H1 (cell line): ENCODE measurements at regions not wholly inside any gene's neighbourhood (a gene's known extent, or its start where the extent isn't known, plus 50 kb on each side); places are given as distances from the start of the nearest gene placed in this dataset.

Experiments used
- CTCF ChIA-PET: fragments of 300-600 bp; sonication (Branson Sonifier 250); formaldehyde crosslinking; loops from one replicate; lab custom pipeline; 2021; ENCODE audit not compliant: partially characterized antibody; lab: Charles Lee
- POLR2A ChIA-PET: fragments of 300-600 bp; sonication (Branson Sonifier 250); formaldehyde crosslinking; loops from one replicate; lab custom pipeline; 2021; ENCODE audit warnings: inconsistent platforms; ENCODE audit not compliant: partially characterized antibody; lab: Charles Lee
- DNase-seq, 2 experiments: peaks; one replicate each; pipeline versions ENCODE4 v3.0.0 to v3.0.0-alpha.2; 2010 to 2022; ENCODE audit warnings: low spot score in 2 of 2, low read depth in 1 of 2, mixed read lengths in 1 of 2
- FAIRE-seq: peaks from 2 replicates; lab custom pipeline; 2011; peaks lifted over from hg19 to GRCh38; lab: Jason Lieb, UNC
- H2AFZ ChIP-seq: 2 replicates; pipeline ENCODE4 v1.8.1; 2012; ENCODE audit warnings: low read length, inconsistent platforms
- H2AK5ac ChIP-seq: 2 replicates; pipeline ENCODE4 v1.6.1; 2013; ENCODE audit warnings: low read depth, low read length
- H2BK120ac ChIP-seq: replicated peaks from 2 replicates; pipeline ENCODE3; 2013; ENCODE audit warnings: low read depth, low read length, inconsistent platforms
- H2BK12ac ChIP-seq: 2 replicates; pipeline ENCODE4 v1.6.1; 2013; ENCODE audit warnings: low read depth, low read length
- H2BK15ac ChIP-seq: 2 replicates; pipeline ENCODE4 v1.6.1; 2013; ENCODE audit warnings: low read length
- H2BK20ac ChIP-seq: 2 replicates; pipeline ENCODE4 v1.6.1; 2013; ENCODE audit warnings: low read length
- H2BK5ac ChIP-seq: 2 replicates; pipeline ENCODE4 v1.6.1; 2013; ENCODE audit warnings: low read depth, low read length
- H3K14ac ChIP-seq: 2 replicates; pipeline ENCODE4 v1.6.1; 2013; ENCODE audit warnings: inconsistent platforms; ENCODE audit not compliant: insufficient read length
- H3K18ac ChIP-seq: 2 replicates; pipeline ENCODE4 v1.6.1; 2013; ENCODE audit warnings: low read length; ENCODE audit errors: extremely low read depth
- H3K23ac ChIP-seq: 2 replicates; pipeline ENCODE4 v1.6.1; 2013; ENCODE audit warnings: inconsistent platforms; ENCODE audit not compliant: insufficient read length
- H3K23me2 ChIP-seq: 2 replicates; pipeline ENCODE4 v1.6.1; 2013; ENCODE audit warnings: low read depth, low read length
- H3K27ac ChIP-seq: 2 replicates; pipeline ENCODE4 v1.6.1; 2011; ENCODE audit warnings: low read depth, low read length, inconsistent platforms
- H3K27me3 ChIP-seq, 4 experiments: replicated peaks in 1 of 4; 1 replicate in 1 of 4; 2 replicates in 3 of 4; pipeline versions ENCODE4 v1.6.1 to v1.8.1; 2011 to 2013; ENCODE audit warnings: low read length in 3 of 4, mild to moderate bottlenecking in 3 of 4, inconsistent platforms in 2 of 4, mixed read lengths in 2 of 4, moderate library complexity in 1 of 4; ENCODE audit not compliant: control insufficient read depth in 3 of 4, insufficient read depth in 3 of 4; ENCODE audit errors: extremely low read depth in 1 of 4
- H3K36me3 ChIP-seq, 4 experiments: 2 replicates each; pipeline versions ENCODE4 v1.6.1 to v1.8.1; 2011 to 2013; ENCODE audit warnings: mild to moderate bottlenecking in 4 of 4, low read length in 3 of 4, moderate library complexity in 2 of 4, control low read depth in 1 of 4, inconsistent platforms in 1 of 4; ENCODE audit not compliant: insufficient read depth in 4 of 4, control insufficient read depth in 2 of 4
- H3K4ac ChIP-seq: replicated peaks from 2 replicates; pipeline ENCODE3; 2013; ENCODE audit warnings: low read length, low read depth, mixed read lengths, inconsistent platforms; ENCODE audit not compliant: insufficient read length
- H3K4me1 ChIP-seq, 4 experiments: replicated peaks in 1 of 4; 1 replicate in 1 of 4; 2 replicates in 3 of 4; pipeline versions ENCODE4 v1.6.1 to v1.8.1; 2011 to 2013; ENCODE audit warnings: low read length in 3 of 4, inconsistent platforms in 2 of 4, mixed read lengths in 1 of 4; ENCODE audit not compliant: insufficient read depth in 4 of 4, control insufficient read depth in 3 of 4
- H3K4me2 ChIP-seq, 2 experiments: 2 replicates each; pipeline versions ENCODE4 v1.6.1 to v1.8.1; 2011 to 2013; ENCODE audit warnings: low read depth in 2 of 2, low read length in 2 of 2, control low read depth in 1 of 2, inconsistent platforms in 1 of 2, mild to moderate bottlenecking in 1 of 2; ENCODE audit not compliant: insufficient read depth in 1 of 2
- H3K4me3 ChIP-seq, 4 experiments: fragments of 200-600, 300-600 bp in 1 of 4; sonication (generic), shearing (Covaris generic), sonication (Bioruptor Twin) in 1 of 4; 2 replicates each; pipeline versions ENCODE4 v1.5.1 to v1.8.1; 2011 to 2016; ENCODE audit warnings: low read length in 4 of 4, low read depth in 3 of 4, control low read depth in 2 of 4, inconsistent platforms in 2 of 4, mild to moderate bottlenecking in 2 of 4, mixed read lengths in 1 of 4, moderate library complexity in 1 of 4; ENCODE audit not compliant: insufficient read depth in 2 of 4; ENCODE audit errors: extremely low read depth in 1 of 4
- H3K56ac ChIP-seq: replicated peaks from 2 replicates; pipeline ENCODE3; 2013; ENCODE audit warnings: low read depth, mild to moderate bottlenecking, mixed read lengths, low read length, inconsistent platforms; ENCODE audit not compliant: insufficient read length
- H3K79me1 ChIP-seq: 2 replicates; pipeline ENCODE4 v1.6.1; 2013; ENCODE audit warnings: low read depth, low read length, control low read depth
- H3K79me2 ChIP-seq, 2 experiments: 2 replicates each; pipeline versions ENCODE4 v1.6.1 to v1.8.1; 2012 to 2013; ENCODE audit warnings: low read length in 2 of 2, mild to moderate bottlenecking in 2 of 2, inconsistent platforms in 1 of 2; ENCODE audit not compliant: insufficient read depth in 2 of 2, control insufficient read depth in 1 of 2
- H3K9ac ChIP-seq, 4 experiments: replicated peaks in 1 of 4; 1 replicate in 1 of 4; 2 replicates in 3 of 4; pipeline versions ENCODE4 v1.6.1 to v1.8.1; 2011 to 2013; ENCODE audit warnings: low read depth in 3 of 4, low read length in 3 of 4, control low read depth in 2 of 4, mild to moderate bottlenecking in 2 of 4, moderate library complexity in 2 of 4, inconsistent platforms in 1 of 4; ENCODE audit errors: extremely low read depth in 1 of 4
- H3K9me3 ChIP-seq, 2 experiments: 2 replicates each; pipeline versions ENCODE4 v1.6.1 to v1.8.1; 2012 to 2013; ENCODE audit warnings: mild to moderate bottlenecking in 2 of 2, moderate library complexity in 2 of 2, control low read depth in 1 of 2, inconsistent platforms in 1 of 2, low read depth in 1 of 2, low read length in 1 of 2, mixed read lengths in 1 of 2; ENCODE audit not compliant: insufficient read depth in 2 of 2
- H4K20me1 ChIP-seq, 2 experiments: replicated peaks in 1 of 2; 2 replicates each; pipeline versions ENCODE3 to v1.8.1; 2011 to 2013; ENCODE audit warnings: inconsistent platforms in 2 of 2, low read length in 2 of 2, mild to moderate bottlenecking in 1 of 2; ENCODE audit not compliant: insufficient read depth in 2 of 2, control insufficient read depth in 1 of 2
- H4K5ac ChIP-seq: 2 replicates; pipeline ENCODE4 v1.6.1; 2013; ENCODE audit warnings: low read length, low read depth, mixed read lengths, inconsistent platforms; ENCODE audit not compliant: insufficient read length
- H4K8ac ChIP-seq: 2 replicates; pipeline ENCODE4 v1.8.0; 2013; ENCODE audit warnings: mild to moderate bottlenecking, moderate library complexity, low read length, inconsistent platforms; ENCODE audit not compliant: insufficient read depth; ENCODE audit errors: extremely low read depth
- H4K91ac ChIP-seq: replicated peaks from 2 replicates; pipeline ENCODE3; 2013; ENCODE audit warnings: low read length, mixed read lengths, inconsistent platforms; ENCODE audit not compliant: insufficient read length
- BCL11A ChIP-seq, 2 experiments: IDR thresholded peaks; one replicate each; pipeline ENCODE4 v1.6.1; 2011; ENCODE audit warnings: low read depth in 2 of 2, low read length in 2 of 2, mild to moderate bottlenecking in 2 of 2
- BRCA1 ChIP-seq: IDR thresholded peaks from 2 replicates; pipeline ENCODE4 v1.6.1; 2012; ENCODE audit warnings: low read depth, low read length, improper control_type of control experiment
- CBX5 ChIP-seq: fragments of 300-800, 300-1000 bp; sonication (generic); IDR thresholded peaks from 2 replicates; pipeline ENCODE4 v1.7.1; 2016; ENCODE audit warnings: antibody characterized with exemption, low read length, low read depth
- EZH2 ChIP-seq: fragments of 200-600 bp; sonication (generic); IDR thresholded peaks from 2 replicates; pipeline ENCODE4 v1.7.1; 2012; ENCODE audit warnings: low read depth, mild to moderate bottlenecking, moderate library complexity, low read length, inconsistent platforms; ENCODE audit not compliant: severe bottlenecking
- NANOG ChIP-seq: IDR thresholded peaks from 2 replicates; pipeline ENCODE4 v1.6.1; 2011; ENCODE audit warnings: low read length, low read depth, mild to moderate bottlenecking, inconsistent platforms; ENCODE audit not compliant: insufficient read depth, poor library complexity, severe bottlenecking
- NRF1 ChIP-seq: IDR thresholded peaks from 2 replicates; pipeline ENCODE4 v1.6.1; 2011; ENCODE audit warnings: mild to moderate bottlenecking, low read depth, low read length, improper control_type of control experiment
- POLR2AphosphoS5 ChIP-seq: IDR thresholded peaks from 2 replicates; pipeline ENCODE4 v1.6.1; 2011; ENCODE audit warnings: low read depth, low read length
- RBBP5 ChIP-seq: IDR thresholded peaks from 2 replicates; pipeline ENCODE4 v1.7.1; 2012; ENCODE audit warnings: low read depth, mild to moderate bottlenecking, inconsistent platforms, low read length, moderate library complexity, borderline replicate concordance
- RNF2 ChIP-seq: fragments of 200-900, 300-1000 bp; sonication (generic); IDR thresholded peaks from 2 replicates; pipeline ENCODE4 v1.7.1; 2016; ENCODE audit warnings: borderline replicate concordance, low read depth, mild to moderate bottlenecking, antibody characterized with exemption, low read length; ENCODE audit not compliant: poor library complexity, severe bottlenecking; ENCODE audit errors: missing control alignments
- SIX5 ChIP-seq: IDR thresholded peaks from 2 replicates; pipeline ENCODE4 v1.6.1; 2011; ENCODE audit warnings: mild to moderate bottlenecking, low read depth, low read length
- SP1 ChIP-seq: IDR thresholded peaks from 2 replicates; pipeline ENCODE4 v1.6.1; 2011; ENCODE audit warnings: low read depth, low read length
- SP4 ChIP-seq: IDR thresholded peaks from 2 replicates; pipeline ENCODE4 v1.6.1; 2012; ENCODE audit warnings: low read length, inconsistent platforms
- SRF ChIP-seq: IDR thresholded peaks from 2 replicates; pipeline ENCODE4 v1.6.1; 2011; ENCODE audit warnings: mild to moderate bottlenecking, low read depth, low read length, moderate library complexity
- TAF7 ChIP-seq: optimal IDR thresholded peaks from 2 replicates; pipeline ENCODE3; 2011; ENCODE audit warnings: low read depth, mild to moderate bottlenecking, inconsistent platforms, low read length, moderate library complexity, borderline replicate concordance
- WGBS, 2 experiments: shearing (Covaris generic) in 1 of 2; methylation state at CpG; one replicate each; pipeline versions ENCODE4 v1.1.6 to v1.1.7; 2013 to 2015; ENCODE audit warnings: low lambda C conversion rate in 2 of 2, mixed read lengths in 2 of 2, inconsistent platforms in 1 of 2, low coverage in 1 of 2, missing lambda C conversion rate in 1 of 2; ENCODE audit not compliant: insufficient replicate concordance in 2 of 2, insufficient coverage in 1 of 2, insufficient read length in 1 of 2; ENCODE audit errors: extremely low coverage in 1 of 2, missing lambda C conversion rate in 1 of 2; 5-methylcytosine and 5-hydroxymethylcytosine counted together
- TF ChIP-seq, protein P1 (sequence below): IDR thresholded peaks from 2 replicates; pipeline ENCODE4 v1.6.1; 2012; ENCODE audit warnings: inconsistent platforms

DNA sequence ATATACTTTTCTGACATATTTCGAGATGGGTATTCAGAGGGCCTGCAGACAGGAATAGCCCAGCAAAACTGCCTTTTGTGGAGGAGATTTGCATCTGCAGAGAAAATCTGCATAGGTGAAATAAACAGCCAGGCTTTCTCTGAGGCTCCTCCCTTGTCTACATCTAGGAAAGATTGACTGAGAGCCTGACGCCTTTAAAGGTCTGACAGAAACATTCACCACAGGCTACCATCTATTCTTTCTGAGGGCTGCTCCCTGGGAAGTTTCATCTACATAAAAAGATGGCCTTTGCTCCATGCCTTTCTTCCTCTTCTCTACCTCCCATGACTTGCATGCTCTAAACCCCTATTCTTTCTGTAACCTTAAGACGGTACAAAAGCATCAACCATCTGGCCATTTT, 55.0 kb upstream of the AP1S2 start:
- no peaks in the 10 kb centered on the region for H3K79me2 ChIP-seq
- POLR2A ChIA-PET = no interaction called here
- WGBS, 2 experiments = 7% methylated on average over 3 of the region's 3 CpGs; no CpG with 5 or more reads in 1 of the 2 experiments
- peaks cover 2 to 13% (median 9%) of the 10 kb centered on the region in 4 experiments; a peak in 5 of 7 replicates for H3K4me1 ChIP-seq
- no peaks in the 10 kb centered on the region for H3K9me3 ChIP-seq
- H4K5ac ChIP-seq = peak overlapping the region; percentile 91
- H2BK12ac ChIP-seq = no peak overlapping the region
- no peak overlapping the region for H3K14ac ChIP-seq
- no peak overlapping the region for H3K23ac ChIP-seq
- no peak overlapping the region for H2BK120ac ChIP-seq
- H2BK20ac ChIP-seq = no peak overlapping the region
- H4K91ac ChIP-seq = no peak overlapping the region
- H2AFZ ChIP-seq = no peak overlapping the region
- H4K8ac ChIP-seq = no peak overlapping the region
- CTCF ChIA-PET = no interaction called here
- no peak overlapping the region for H2BK15ac ChIP-seq
- no peak overlapping the region for H3K56ac ChIP-seq
- no peak overlapping the region for H3K4ac ChIP-seq
- peak overlapping the region in 1 of 4 experiments; percentile 29; a peak in 2 of 8 replicates for H3K4me3 ChIP-seq
- no peaks in the 10 kb centered on the region for H3K36me3 ChIP-seq
- H3K27ac ChIP-seq = peak overlapping the region; percentile 67; the same call in 1 of the 2 replicates
- no peaks in the 10 kb centered on the region for H3K27me3 ChIP-seq
- H3K23me2 ChIP-seq = no peaks in the 10 kb centered on the region
- H2BK5ac ChIP-seq = 0 out of 2 replicates have a peak overlapping the region, but pooled peaks have one; percentile 91
- no peak overlapping the region for H3K18ac ChIP-seq
- peak; percentile 100 for FAIRE-seq
- H3K79me1 ChIP-seq = no peaks in the 10 kb centered on the region
- DNase-seq = no peak
- H3K9ac ChIP-seq = no peak overlapping the region
- peak overlapping the region; percentile 25 to 63; a peak in 2 of 4 replicates for H3K4me2 ChIP-seq
- H4K20me1 ChIP-seq = no peaks in the 10 kb centered on the region
- H2AK5ac ChIP-seq = no peak overlapping the region
- TF ChIP-seq SIX5 (no peak), RBBP5 (no peak), SRF (no peak), TAF7 (no peak), BCL11A (IDR thresholded peaks at IDR 0.05; ENCODE audit: low read depth in 2 of 2, low read length in 2 of 2) (no peak), CBX5 (no peak), SP4 (no peak), BRCA1 (no peak), POLR2AphosphoS5 (no peak), NANOG (no peak), EZH2 (no peak), NRF1 (no peak), SP1 (peak; percentile 21; the same call in 1 of the 2 replicates), RNF2 (no peak)
- TF ChIP-seq, protein P1, sequence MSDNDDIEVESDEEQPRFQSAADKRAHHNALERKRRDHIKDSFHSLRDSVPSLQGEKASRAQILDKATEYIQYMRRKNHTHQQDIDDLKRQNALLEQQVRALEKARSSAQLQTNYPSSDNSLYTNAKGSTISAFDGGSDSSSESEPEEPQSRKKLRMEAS = no peak
